Vagina (tissue), 2 donors: ENCODE measurements at regions not wholly inside any gene's neighbourhood (a gene's known extent, or its start where the extent isn't known, plus 50 kb on each side); places are given as distances from the start of the nearest gene placed in this dataset.

ENCODE experiments used
- CTCF ChIP-seq, 3 experiments: fragments of 450-650 bp in 2 of 3; fragments of 200-600 bp in 1 of 3; sonication (generic) in 1 of 3; IDR thresholded peaks; one replicate each; pipeline ENCODE4 v1.5.1; 2017 to 2019; ENCODE audit warnings: antibody characterized with exemption in 3 of 3, mild to moderate bottlenecking in 2 of 3, moderate library complexity in 2 of 3
- POLR2A ChIP-seq, 2 donors: fragments of 450-650 bp; IDR thresholded peaks; one replicate each; pipeline ENCODE4 v1.6.1; 2017; ENCODE audit warnings: antibody characterized with exemption in 2 of 2, mild to moderate bottlenecking in 2 of 2, moderate library complexity in 2 of 2
- POLR2AphosphoS5 ChIP-seq, 2 donors: sonication (generic); formaldehyde crosslinking; IDR thresholded peaks; one replicate each; pipeline ENCODE4 v1.9.0; 2017; ENCODE audit warnings: antibody characterized with exemption in 2 of 2, mild to moderate bottlenecking in 2 of 2, low read depth in 1 of 2; ENCODE audit not compliant: insufficient read depth in 1 of 2

- TF ChIP-seq CTCF (IDR thresholded peaks at IDR 0.05): no peak
- TF ChIP-seq POLR2A (IDR thresholded peaks at IDR 0.05): no peak
- no peak for TF ChIP-seq POLR2AphosphoS5 (IDR thresholded peaks at IDR 0.05; ENCODE audit: insufficient read depth in 1 of 2, low read depth in 1 of 2)
Observed at GRCh38 chr12:107448198-107448597, 237.4 kb upstream of the PWP1 start.
